GM12864 (cell line): ENCODE measurements at regions not wholly inside any gene's neighbourhood (a gene's known extent, or its start where the extent isn't known, plus 50 kb on each side); places are given as distances from the start of the nearest gene placed in this dataset.

Source experiments
- DNase-seq: peaks from one replicate; pipeline ENCODE4 v3.0.0-alpha.2; 2011; ENCODE audit warnings: low read depth
- H3K4me3 ChIP-seq: 2 replicates; pipeline ENCODE4 v1.5.1; 2011; ENCODE audit warnings: mild to moderate bottlenecking, low read depth, low read length, control low read depth
- TF ChIP-seq, protein P1 (sequence below): IDR thresholded peaks from 2 replicates; pipeline ENCODE4 v1.5.1; 2011; ENCODE audit warnings: low read depth, mild to moderate bottlenecking, moderate library complexity, low read length, control low read depth, inconsistent platforms; ENCODE audit errors: missing control alignments

GRCh38 chr7:117972606-117973005 lies 99.4 kb upstream of the CTTNBP2 start:
- TF ChIP-seq, protein P1, sequence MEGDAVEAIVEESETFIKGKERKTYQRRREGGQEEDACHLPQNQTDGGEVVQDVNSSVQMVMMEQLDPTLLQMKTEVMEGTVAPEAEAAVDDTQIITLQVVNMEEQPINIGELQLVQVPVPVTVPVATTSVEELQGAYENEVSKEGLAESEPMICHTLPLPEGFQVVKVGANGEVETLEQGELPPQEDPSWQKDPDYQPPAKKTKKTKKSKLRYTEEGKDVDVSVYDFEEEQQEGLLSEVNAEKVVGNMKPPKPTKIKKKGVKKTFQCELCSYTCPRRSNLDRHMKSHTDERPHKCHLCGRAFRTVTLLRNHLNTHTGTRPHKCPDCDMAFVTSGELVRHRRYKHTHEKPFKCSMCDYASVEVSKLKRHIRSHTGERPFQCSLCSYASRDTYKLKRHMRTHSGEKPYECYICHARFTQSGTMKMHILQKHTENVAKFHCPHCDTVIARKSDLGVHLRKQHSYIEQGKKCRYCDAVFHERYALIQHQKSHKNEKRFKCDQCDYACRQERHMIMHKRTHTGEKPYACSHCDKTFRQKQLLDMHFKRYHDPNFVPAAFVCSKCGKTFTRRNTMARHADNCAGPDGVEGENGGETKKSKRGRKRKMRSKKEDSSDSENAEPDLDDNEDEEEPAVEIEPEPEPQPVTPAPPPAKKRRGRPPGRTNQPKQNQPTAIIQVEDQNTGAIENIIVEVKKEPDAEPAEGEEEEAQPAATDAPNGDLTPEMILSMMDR = no peak
- no peak overlapping the region for H3K4me3 ChIP-seq
- no peak for DNase-seq

DNA sequence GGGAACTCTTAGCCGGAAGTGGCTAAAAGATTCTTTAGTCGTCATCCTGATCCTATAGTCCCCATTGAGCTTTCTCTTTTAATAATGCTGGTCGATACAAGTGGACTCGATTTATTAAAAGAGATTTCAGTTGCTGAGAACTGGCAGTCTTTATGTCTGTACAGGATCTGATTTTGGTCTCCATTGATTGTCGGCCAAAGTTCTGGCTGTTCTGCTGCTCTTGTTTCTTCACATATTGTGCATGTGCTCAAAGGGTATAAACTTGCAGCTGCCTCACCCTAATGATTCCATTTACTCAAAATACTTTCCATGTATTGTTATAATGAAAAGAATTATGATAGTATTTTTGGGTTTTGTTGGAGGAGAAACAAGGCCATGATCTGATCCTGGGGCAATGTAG lies 100.7 kb upstream of the CTTNBP2 start:
- TF ChIP-seq, protein P1 = no peak
- no peak overlapping the region for H3K4me3 ChIP-seq
- DNase-seq = no peak

- no peak overlapping the region for H3K4me3 ChIP-seq
- TF ChIP-seq, protein P1 = no peak
- DNase-seq = no peak
Measured at GRCh38 chr7:117974891-117975290, 101.7 kb upstream of the CTTNBP2 start.

- TF ChIP-seq, protein P1 = no peak
- DNase-seq = no peak
- H3K4me3 ChIP-seq = no peak overlapping the region
Measured at GRCh38 chr7:117975476-117975875, 102.2 kb upstream of the CTTNBP2 start.

GRCh38 chr7:117979954-117980497 lies 106.8 kb upstream of the CTTNBP2 start:
- DNase-seq = no peak
- TF ChIP-seq, protein P1 = no peak
- H3K4me3 ChIP-seq = no peak overlapping the region

GRCh38 chr7:117982071-117983055 lies 109.1 kb upstream of the CTTNBP2 start:
- TF ChIP-seq, protein P1 = no peak
- H3K4me3 ChIP-seq = no peak overlapping the region
- DNase-seq = no peak
